ENCODE measurements at regions not wholly inside any gene's neighbourhood (a gene's known extent, or its start where the extent isn't known, plus 50 kb on each side); places are given as distances from the start of the nearest gene placed in this dataset.

- no peak for TF ChIP-seq ATF2 (IDR thresholded peaks at IDR 0.05; ENCODE audit: low read length)
Measured at GRCh38 chr2:64394153-64394552, 59.8 kb upstream of the LGALSL start (continued).

All from H1 (cell line).